ENCODE measurements at regions not wholly inside any gene's neighbourhood (a gene's known extent, or its start where the extent isn't known, plus 50 kb on each side); places are given as distances from the start of the nearest gene placed in this dataset.

GRCh38 chr20:55500130-55500529 lies 505.2 kb downstream of the CBLN4 start:
- no peak for TF ChIP-seq CTCF (IDR thresholded peaks at IDR 0.05; ENCODE audit: low read depth, low read length)
- DNase-seq (ENCODE audit: low read depth, low spot score): no peak
- no peak overlapping the region for H3K27ac ChIP-seq (ENCODE audit: low read depth, low read length)
- peaks cover 18% of the 10 kb centered on the region; the same call in 1 of the 2 replicates for H3K9me3 ChIP-seq (ENCODE audit: control insufficient read depth, insufficient read depth, low read length)
- H3K4me3 ChIP-seq (ENCODE audit: low read depth, low read length): no peak overlapping the region
- POLR2A ChIA-PET: no interaction called here
- CTCF ChIA-PET: no interaction called here
- H3K27me3 ChIP-seq (ENCODE audit: control insufficient read depth, insufficient read depth, low read length): no peaks in the 10 kb centered on the region

- peaks cover 5% of the 10 kb centered on the region; the same call in 1 of the 2 replicates for H3K9me3 ChIP-seq (ENCODE audit: control insufficient read depth, insufficient read depth, low read length)
- no peak for DNase-seq (ENCODE audit: low read depth, low spot score)
- POLR2A ChIA-PET: no interaction called here
- H3K27ac ChIP-seq (ENCODE audit: low read depth, low read length): no peak overlapping the region
- no peaks in the 10 kb centered on the region for H3K27me3 ChIP-seq (ENCODE audit: control insufficient read depth, insufficient read depth, low read length)
- CTCF ChIA-PET: no interaction called here
- no peak for TF ChIP-seq CTCF (IDR thresholded peaks at IDR 0.05; ENCODE audit: low read depth, low read length)
- H3K4me3 ChIP-seq (ENCODE audit: low read depth, low read length): no peak overlapping the region
Measured at GRCh38 chr20:55488593-55488992, 516.7 kb downstream of the CBLN4 start.

GRCh38 chr20:55478724-55479450 lies 526.4 kb downstream of the CBLN4 start:
- Histone ChIP-seq H3K9me3 (ENCODE audit: control insufficient read depth, insufficient read depth, low read length) (peaks cover 6% of the 10 kb centered on the region), H3K27me3 (ENCODE audit: control insufficient read depth, insufficient read depth, low read length) (no peaks in the 10 kb centered on the region), H3K27ac (ENCODE audit: low read depth, low read length) (no peak overlapping the region), H3K4me3 (ENCODE audit: low read depth, low read length) (no peak overlapping the region)
- CTCF ChIA-PET: no interaction called here
- no peak for TF ChIP-seq CTCF (IDR thresholded peaks at IDR 0.05; ENCODE audit: low read depth, low read length)
- DNase-seq (ENCODE audit: low read depth, low spot score): no peak
- POLR2A ChIA-PET: no interaction called here

GRCh38 chr20:55472704-55473103 lies 532.6 kb downstream of the CBLN4 start:
- POLR2A ChIA-PET: no interaction called here
- no peak overlapping the region for H3K27ac ChIP-seq (ENCODE audit: low read depth, low read length)
- no peak for DNase-seq (ENCODE audit: low read depth, low spot score)
- H3K9me3 ChIP-seq (ENCODE audit: control insufficient read depth, insufficient read depth, low read length): peaks cover 3% of the 10 kb centered on the region; the same call in 1 of the 2 replicates
- CTCF ChIA-PET: no interaction called here
- TF ChIP-seq CTCF (IDR thresholded peaks at IDR 0.05; ENCODE audit: low read depth, low read length): no peak
- H3K4me3 ChIP-seq (ENCODE audit: low read depth, low read length): no peak overlapping the region
- H3K27me3 ChIP-seq (ENCODE audit: control insufficient read depth, insufficient read depth, low read length): no peaks in the 10 kb centered on the region

GRCh38 chr20:55471052-55472006 lies 534.0 kb downstream of the CBLN4 start:
- Histone ChIP-seq H3K27me3 (ENCODE audit: control insufficient read depth, insufficient read depth, low read length) (no peaks in the 10 kb centered on the region), H3K27ac (ENCODE audit: low read depth, low read length) (no peak overlapping the region), H3K4me3 (ENCODE audit: low read depth, low read length) (no peak overlapping the region), H3K9me3 (ENCODE audit: control insufficient read depth, insufficient read depth, low read length) (peaks cover 8% of the 10 kb centered on the region; the same call in 1 of the 2 replicates)
- TF ChIP-seq CTCF (IDR thresholded peaks at IDR 0.05; ENCODE audit: low read depth, low read length): no peak
- ChIA-PET POLR2A (no interaction called here), CTCF (no interaction called here)
- DNase-seq (ENCODE audit: low read depth, low spot score): no peak

All from AG04450 (cell line).